Body of pancreas (tissue), 4 donors: ENCODE measurements at regions not wholly inside any gene's neighbourhood (a gene's known extent, or its start where the extent isn't known, plus 50 kb on each side); places are given as distances from the start of the nearest gene placed in this dataset.

Source experiments
- POLR2A ChIP-seq, 3 donors: fragments of 450-650 bp; IDR thresholded peaks; one replicate each; pipeline ENCODE4 v1.6.1; 2016; ENCODE audit warnings: antibody characterized with exemption in 3 of 3, mild to moderate bottlenecking in 2 of 3
- TF ChIP-seq, protein P1 (sequence below), 7 experiments: fragments of 450-650 bp in 4 of 7; fragments of 200-600 bp in 3 of 7; sonication (generic) in 3 of 7; IDR thresholded peaks; one replicate each; pipeline ENCODE4 v1.5.1; 2016 to 2019; ENCODE audit warnings: antibody characterized with exemption in 7 of 7

DNA sequence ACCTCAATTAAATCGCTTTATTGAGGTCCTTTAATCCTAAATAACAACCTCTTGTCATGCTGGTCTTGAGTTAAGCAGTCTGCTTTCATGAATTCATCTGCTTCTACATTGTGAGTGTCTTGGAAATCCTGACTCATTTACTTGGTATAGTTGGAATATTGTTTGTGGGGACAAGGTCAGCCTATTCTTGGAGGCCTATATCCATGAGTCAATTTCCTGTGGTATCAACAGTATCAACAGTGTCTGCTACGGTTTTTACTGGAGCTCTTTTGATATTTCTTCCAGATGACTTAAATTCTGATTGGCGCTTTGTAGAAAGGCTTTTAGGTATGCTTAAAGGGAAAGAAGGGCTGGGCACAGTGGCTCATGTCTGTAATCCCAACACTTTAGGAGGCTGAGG lies 71.2 kb upstream of the PARP8 start:
- TF ChIP-seq, protein P1, sequence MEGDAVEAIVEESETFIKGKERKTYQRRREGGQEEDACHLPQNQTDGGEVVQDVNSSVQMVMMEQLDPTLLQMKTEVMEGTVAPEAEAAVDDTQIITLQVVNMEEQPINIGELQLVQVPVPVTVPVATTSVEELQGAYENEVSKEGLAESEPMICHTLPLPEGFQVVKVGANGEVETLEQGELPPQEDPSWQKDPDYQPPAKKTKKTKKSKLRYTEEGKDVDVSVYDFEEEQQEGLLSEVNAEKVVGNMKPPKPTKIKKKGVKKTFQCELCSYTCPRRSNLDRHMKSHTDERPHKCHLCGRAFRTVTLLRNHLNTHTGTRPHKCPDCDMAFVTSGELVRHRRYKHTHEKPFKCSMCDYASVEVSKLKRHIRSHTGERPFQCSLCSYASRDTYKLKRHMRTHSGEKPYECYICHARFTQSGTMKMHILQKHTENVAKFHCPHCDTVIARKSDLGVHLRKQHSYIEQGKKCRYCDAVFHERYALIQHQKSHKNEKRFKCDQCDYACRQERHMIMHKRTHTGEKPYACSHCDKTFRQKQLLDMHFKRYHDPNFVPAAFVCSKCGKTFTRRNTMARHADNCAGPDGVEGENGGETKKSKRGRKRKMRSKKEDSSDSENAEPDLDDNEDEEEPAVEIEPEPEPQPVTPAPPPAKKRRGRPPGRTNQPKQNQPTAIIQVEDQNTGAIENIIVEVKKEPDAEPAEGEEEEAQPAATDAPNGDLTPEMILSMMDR (IDR thresholded peaks at IDR 0.05): no peak
- no peak for TF ChIP-seq POLR2A (IDR thresholded peaks at IDR 0.05)
